ENCODE measurements at regions not wholly inside any gene's neighbourhood (a gene's known extent, or its start where the extent isn't known, plus 50 kb on each side); places are given as distances from the start of the nearest gene placed in this dataset.
"Not testable (repeated sequence)": the region's sequence is repeated elsewhere in the genome, so short reads cannot be mapped to it uniquely, and the experiment has no call there.

- no peak for DNase-seq (ENCODE audit: low read depth)
- no peak for TF ChIP-seq CTCF (conservative IDR thresholded peaks at IDR 0.05; ENCODE audit: low read depth, low read length)
- H3K4me3 ChIP-seq (ENCODE audit: low read depth, low read length): no peak overlapping the region
Observed at GRCh38 chr7:32206488-32206887, 136.3 kb upstream of the PDE1C start.

- not testable (repeated sequence) for H3K4me3 ChIP-seq (ENCODE audit: low read depth, low read length); DNase-seq (ENCODE audit: low read depth)
Observed at GRCh38 chr7:32205298-32205824, 135.2 kb upstream of the PDE1C start.

GRCh38 chr7:32204361-32205018, 134.3 kb upstream of the PDE1C start:
- peak; percentile 26 for DNase-seq (ENCODE audit: low read depth)
- peak; percentile 91 for TF ChIP-seq CTCF (conservative IDR thresholded peaks at IDR 0.05; ENCODE audit: low read depth, low read length)
- H3K4me3 ChIP-seq (ENCODE audit: low read depth, low read length): no peak overlapping the region

- TF ChIP-seq CTCF (conservative IDR thresholded peaks at IDR 0.05; ENCODE audit: low read depth, low read length): no peak
- no peak overlapping the region for H3K4me3 ChIP-seq (ENCODE audit: low read depth, low read length)
- no peak for DNase-seq (ENCODE audit: low read depth)
Observed at GRCh38 chr7:32200646-32201045, 130.4 kb upstream of the PDE1C start.

- no peak for DNase-seq (ENCODE audit: low read depth)
- H3K4me3 ChIP-seq (ENCODE audit: low read depth, low read length): no peak overlapping the region
- no peak for TF ChIP-seq CTCF (conservative IDR thresholded peaks at IDR 0.05; ENCODE audit: low read depth, low read length)
Observed at GRCh38 chr7:32194537-32194936, 124.3 kb upstream of the PDE1C start.

GRCh38 chr7:32191305-32191704, 121.1 kb upstream of the PDE1C start:
- no peak overlapping the region for H3K4me3 ChIP-seq (ENCODE audit: low read depth, low read length)
- TF ChIP-seq CTCF (conservative IDR thresholded peaks at IDR 0.05; ENCODE audit: low read depth, low read length): no peak
- DNase-seq (ENCODE audit: low read depth): no peak

- no peak for TF ChIP-seq CTCF (conservative IDR thresholded peaks at IDR 0.05; ENCODE audit: low read depth, low read length)
- H3K4me3 ChIP-seq (ENCODE audit: low read depth, low read length): no peak overlapping the region
- DNase-seq (ENCODE audit: low read depth): no peak
Observed at GRCh38 chr7:32179567-32179966, 109.4 kb upstream of the PDE1C start.
